ENCODE measurements at regions not wholly inside any gene's neighbourhood (a gene's known extent, or its start where the extent isn't known, plus 50 kb on each side); places are given as distances from the start of the nearest gene placed in this dataset.

GRCh38 chr13:22262001-22262885, 591.4 kb downstream of the FGF9 start:
- DNase-seq (ENCODE audit: low read depth in 4 of 4, low spot score in 3 of 4), result no peak

DNA sequence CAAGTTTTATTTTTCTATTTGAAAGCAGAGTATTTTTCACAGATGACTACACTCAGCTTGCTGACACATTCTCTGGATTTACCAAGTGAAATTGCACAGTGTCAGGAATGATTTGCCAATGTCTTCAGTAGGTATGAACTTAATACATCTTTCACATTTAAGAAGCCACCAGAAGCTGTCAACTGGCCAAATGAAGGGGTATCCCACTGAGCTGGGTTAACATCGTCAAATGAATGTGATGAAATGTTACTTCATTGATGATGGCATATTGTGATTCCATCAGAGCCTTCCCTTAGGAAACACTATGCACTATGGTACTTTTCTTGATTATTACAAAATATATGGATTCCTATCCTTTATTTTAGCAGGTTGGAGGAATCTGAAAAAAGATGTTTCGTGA, 592.3 kb downstream of the FGF9 start:
- DNase-seq (ENCODE audit: low read depth in 4 of 4, low spot score in 3 of 4), result no peak

- no peak for DNase-seq (ENCODE audit: low read depth in 4 of 4, low spot score in 3 of 4)
Observed at GRCh38 chr13:22265563-22265962, 594.7 kb downstream of the FGF9 start.

DNA sequence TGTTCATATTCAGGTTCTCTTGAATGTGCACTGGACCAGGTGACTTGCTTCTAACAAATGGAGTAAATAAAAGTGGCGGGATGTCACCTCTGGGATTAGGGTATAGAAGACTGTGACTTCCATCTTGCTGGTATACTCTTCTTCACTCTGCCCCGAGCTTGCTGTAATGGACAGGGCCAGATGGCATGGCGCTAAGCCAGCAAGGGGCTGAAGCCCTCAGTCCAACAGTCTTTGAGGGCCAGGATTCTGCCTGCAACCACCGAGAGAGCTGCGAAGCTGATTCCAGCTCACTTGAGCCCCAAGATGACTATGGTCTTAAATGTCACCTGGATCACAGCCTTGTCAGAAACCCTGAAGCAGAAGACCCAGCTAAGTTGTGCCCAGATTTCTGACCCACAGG, 600.0 kb downstream of the FGF9 start:
- no peak for DNase-seq (ENCODE audit: low read depth in 4 of 4, low spot score in 3 of 4)

GRCh38 chr13:22271903-22272302, 601.0 kb downstream of the FGF9 start:
- DNase-seq (ENCODE audit: low read depth in 4 of 4, low spot score in 3 of 4), result peak in 1 of 4 donors; percentile 22

- no peak for DNase-seq (ENCODE audit: low read depth in 4 of 4, low spot score in 3 of 4)
Observed at GRCh38 chr13:22275393-22275792, 604.5 kb downstream of the FGF9 start.

DNA sequence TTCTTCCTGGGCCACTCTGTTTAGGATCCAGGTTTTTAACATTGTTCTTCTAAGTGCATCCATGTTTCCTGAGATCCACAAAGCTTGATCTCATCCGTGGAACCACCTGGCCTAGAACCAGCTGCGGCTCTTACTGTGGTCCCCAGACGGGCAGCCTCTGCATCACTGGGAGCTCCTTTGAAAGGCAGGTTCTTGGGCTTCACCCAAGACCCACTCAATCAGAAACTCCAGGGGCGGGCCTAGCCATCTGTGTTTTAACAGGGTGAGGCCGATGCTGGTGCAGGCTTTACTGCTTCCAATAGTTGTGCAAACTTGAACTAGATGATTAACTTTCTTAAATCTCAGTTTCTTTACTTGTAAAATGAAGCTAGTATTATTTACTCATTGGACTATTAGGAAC, 605.7 kb downstream of the FGF9 start:
- DNase-seq (ENCODE audit: low read depth in 4 of 4, low spot score in 3 of 4), result no peak

DNA sequence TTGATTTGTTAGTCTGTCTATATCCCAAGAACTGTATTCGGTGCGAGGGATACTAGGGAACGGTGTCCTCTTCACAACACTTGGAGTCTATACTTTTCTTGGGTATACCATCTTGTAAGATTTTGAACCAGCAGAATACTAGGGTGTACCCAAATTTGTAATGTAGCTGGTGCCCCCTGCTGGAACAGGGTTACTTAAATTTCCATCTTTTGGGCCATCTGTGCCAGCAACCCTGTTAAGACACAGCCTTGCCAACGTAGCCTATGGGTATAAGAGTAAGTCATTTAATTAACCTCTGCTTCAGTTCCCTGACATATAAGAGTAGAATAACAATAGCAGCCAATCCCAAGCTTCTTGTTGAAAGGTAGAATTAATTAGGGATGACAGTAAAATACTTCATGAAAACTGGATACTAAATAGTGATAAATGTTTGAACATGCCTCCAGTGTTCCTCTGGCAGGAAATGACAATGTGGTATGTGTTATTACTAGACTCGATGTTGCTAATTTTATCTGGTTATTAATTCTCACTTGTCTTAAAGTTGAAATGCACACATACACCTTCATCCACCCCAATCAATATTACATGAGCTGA, 607.6 kb downstream of the FGF9 start:
- peak in 2 of 4 donors; percentile 16 to 23 for DNase-seq (ENCODE audit: low read depth in 4 of 4, low spot score in 3 of 4)

DNA sequence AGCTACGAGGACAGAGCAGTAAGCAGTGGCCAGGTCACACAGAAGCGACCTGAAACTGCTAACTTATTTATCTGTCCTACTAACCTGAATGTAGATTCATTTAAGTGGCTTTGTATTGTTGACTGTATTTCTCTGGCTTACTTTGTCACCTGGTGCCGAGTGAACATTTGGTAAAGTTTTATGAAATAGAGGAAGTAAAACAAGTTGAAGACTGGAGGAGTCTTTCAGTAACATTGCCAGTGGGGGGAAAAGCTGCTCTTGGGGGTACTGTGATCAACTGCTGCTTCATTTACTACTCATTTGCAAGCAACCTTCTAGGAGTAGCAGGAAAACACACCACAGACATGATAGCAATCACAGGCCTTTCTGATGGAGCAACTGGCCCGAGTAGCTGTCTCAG, 615.0 kb downstream of the FGF9 start:
- no peak for DNase-seq (ENCODE audit: low read depth in 4 of 4, low spot score in 3 of 4)

DNA sequence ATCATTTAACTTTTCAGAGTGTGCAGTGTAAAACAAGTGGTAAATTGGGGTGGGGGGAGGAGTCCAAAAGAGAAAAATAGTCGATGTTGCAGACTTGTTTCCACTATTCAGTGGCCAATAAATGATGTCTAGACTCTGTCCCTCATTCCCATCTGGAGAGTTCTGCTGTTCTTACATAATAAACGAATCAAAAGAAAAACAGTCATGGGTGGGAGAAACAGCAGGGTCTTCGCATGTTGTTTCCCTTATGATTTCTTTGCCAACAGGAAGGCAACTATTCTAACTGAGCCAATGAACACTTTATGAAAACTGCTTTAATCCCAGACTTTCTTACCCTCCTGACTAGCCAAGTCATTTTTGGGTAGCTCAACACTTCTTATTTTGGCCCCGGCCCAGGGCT, 615.5 kb downstream of the FGF9 start:
- DNase-seq (ENCODE audit: low read depth in 4 of 4, low spot score in 3 of 4), result no peak

GRCh38 chr13:22287343-22287920, 616.6 kb downstream of the FGF9 start:
- DNase-seq (ENCODE audit: low read depth in 4 of 4, low spot score in 3 of 4), result no peak

- DNase-seq (ENCODE audit: low read depth in 4 of 4, low spot score in 3 of 4), result no peak
Observed at GRCh38 chr13:22288496-22288895, 617.6 kb downstream of the FGF9 start.

- no peak for DNase-seq (ENCODE audit: low read depth in 4 of 4, low spot score in 3 of 4)
Observed at GRCh38 chr13:22289711-22290110, 618.8 kb downstream of the FGF9 start.

DNA sequence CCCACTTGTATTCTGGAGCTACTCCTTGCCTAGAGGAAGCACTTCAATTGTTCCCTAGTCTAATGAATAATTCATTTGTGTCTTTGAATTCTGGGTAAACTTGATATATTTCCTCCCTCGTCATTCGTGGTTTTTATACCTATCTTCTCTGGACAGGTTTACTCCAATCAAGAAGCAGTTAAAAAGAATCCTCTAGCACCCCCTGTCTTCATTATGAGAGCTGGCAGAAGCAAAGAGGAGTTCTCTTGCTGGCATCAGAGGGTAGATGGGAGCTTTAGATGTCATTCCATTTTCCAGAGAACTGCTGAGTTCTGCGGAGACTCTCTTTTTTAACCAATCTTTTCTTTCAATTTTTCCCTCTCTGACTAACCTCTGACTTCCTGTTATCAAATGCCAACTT, 627.7 kb downstream of the FGF9 start:
- DNase-seq (ENCODE audit: low read depth in 4 of 4, low spot score in 3 of 4), result no peak

DNA sequence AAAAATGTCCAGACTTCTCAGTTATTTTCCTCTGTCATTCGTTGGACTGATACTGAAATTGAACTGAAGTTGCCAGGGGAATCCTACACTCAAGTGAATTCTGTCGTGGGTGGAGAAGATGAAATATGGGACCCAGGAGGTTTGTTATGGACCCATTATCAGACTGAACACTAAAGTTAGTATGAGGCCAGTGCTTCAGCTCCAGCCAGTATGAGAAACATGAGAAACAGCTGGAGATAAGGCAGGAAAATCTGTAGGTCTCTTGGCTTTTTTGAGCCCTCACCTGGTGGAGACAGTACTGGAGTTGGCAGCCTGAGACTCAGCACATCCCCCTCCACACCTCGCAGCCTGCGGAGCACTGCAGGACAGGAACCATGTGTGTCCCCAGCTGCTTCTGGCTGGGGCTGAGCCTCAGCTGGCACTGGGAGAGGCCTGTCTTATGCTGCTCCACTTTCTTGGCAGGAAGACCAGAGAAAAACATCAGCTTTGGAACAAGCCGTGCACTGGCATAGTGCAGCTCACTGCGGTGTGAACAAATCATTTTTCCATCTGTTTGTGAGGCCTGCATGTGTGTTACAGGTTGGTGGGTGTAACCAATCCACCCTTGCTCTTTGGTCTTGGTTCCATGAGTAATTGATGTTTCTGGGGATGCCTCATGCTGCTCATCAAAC, 641.0 kb downstream of the FGF9 start:
- DNase-seq (ENCODE audit: low read depth in 4 of 4, low spot score in 3 of 4), result no peak

DNA sequence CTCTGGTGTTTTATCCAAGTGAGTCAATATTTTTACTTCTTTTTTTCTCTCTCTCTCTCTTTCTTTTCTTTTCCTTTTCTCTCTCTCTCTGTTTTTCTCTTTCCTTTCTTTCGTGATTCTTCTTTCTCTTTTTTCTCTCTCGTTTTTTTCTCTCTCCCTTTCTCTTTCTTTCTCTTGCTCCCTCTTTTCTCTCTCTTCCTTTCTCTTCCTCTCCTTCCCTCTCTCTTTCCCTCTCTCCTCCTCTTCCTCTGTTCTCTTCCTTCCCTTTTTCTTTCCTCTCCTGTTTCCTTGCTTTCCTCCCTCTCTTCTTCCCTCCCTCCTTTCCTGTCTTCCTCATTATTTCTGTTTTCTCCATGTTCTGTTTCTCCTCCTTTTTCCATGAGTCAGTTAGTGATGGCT, 641.5 kb downstream of the FGF9 start:
- no peak for DNase-seq (ENCODE audit: low read depth in 4 of 4, low spot score in 3 of 4)

- DNase-seq (ENCODE audit: low read depth in 4 of 4, low spot score in 3 of 4), result no peak
Observed at GRCh38 chr13:22316494-22317025, 645.7 kb downstream of the FGF9 start.

DNA sequence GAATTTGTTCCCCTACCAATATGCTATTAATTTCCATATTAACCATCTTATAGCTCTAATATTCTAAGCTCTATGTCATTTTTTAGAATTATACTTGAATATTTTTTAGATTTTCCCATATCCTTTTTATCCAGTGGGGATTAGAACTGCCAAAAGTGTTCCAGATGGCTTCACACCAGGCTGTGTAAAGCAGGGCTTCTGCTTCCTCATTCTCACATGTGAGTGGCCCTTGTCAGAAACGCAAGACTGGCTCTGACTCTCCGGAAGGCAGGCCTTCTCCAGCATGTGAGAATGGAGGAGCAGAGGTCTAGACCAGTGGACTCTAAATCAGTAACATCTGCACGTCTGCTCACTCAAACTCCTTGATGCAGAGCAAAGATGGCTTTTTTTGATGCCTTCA, 650.1 kb downstream of the FGF9 start:
- DNase-seq (ENCODE audit: low read depth in 4 of 4, low spot score in 3 of 4), result no peak

GRCh38 chr13:22325761-22326160, 654.9 kb downstream of the FGF9 start:
- DNase-seq (ENCODE audit: low read depth in 4 of 4, low spot score in 3 of 4), result no peak

DNA sequence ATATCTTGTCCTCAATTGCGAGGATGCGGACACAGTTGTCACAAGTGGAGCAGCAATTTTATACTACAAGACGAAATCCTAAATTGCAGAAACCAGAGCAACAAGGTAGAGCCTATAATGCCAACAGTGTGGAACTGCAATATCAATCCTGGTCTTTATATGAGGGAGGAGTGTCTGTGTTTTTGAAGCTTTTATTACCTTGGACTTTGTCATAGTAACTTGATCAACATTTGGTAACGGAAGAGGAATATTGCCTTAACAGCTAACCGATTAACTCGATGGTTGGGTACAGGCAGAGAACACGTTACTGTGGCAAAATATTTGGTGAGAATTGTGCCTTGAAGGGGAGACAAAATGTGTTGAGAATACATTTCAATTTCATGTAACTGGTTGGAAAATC, 661.5 kb downstream of the FGF9 start:
- no peak for DNase-seq (ENCODE audit: low read depth in 4 of 4, low spot score in 3 of 4)

- DNase-seq (ENCODE audit: low read depth in 4 of 4, low spot score in 3 of 4), result no peak
Observed at GRCh38 chr13:22336460-22336859, 665.6 kb downstream of the FGF9 start.

Measured in left renal pelvis (tissue), 4 donors.